ENCODE measurements at regions not wholly inside any gene's neighbourhood (a gene's known extent, or its start where the extent isn't known, plus 50 kb on each side); places are given as distances from the start of the nearest gene placed in this dataset.

- TF ChIP-seq, protein P1, sequence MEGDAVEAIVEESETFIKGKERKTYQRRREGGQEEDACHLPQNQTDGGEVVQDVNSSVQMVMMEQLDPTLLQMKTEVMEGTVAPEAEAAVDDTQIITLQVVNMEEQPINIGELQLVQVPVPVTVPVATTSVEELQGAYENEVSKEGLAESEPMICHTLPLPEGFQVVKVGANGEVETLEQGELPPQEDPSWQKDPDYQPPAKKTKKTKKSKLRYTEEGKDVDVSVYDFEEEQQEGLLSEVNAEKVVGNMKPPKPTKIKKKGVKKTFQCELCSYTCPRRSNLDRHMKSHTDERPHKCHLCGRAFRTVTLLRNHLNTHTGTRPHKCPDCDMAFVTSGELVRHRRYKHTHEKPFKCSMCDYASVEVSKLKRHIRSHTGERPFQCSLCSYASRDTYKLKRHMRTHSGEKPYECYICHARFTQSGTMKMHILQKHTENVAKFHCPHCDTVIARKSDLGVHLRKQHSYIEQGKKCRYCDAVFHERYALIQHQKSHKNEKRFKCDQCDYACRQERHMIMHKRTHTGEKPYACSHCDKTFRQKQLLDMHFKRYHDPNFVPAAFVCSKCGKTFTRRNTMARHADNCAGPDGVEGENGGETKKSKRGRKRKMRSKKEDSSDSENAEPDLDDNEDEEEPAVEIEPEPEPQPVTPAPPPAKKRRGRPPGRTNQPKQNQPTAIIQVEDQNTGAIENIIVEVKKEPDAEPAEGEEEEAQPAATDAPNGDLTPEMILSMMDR (IDR thresholded peaks at IDR 0.05), result no peak
- no peak for TF ChIP-seq EZH2 (IDR thresholded peaks at IDR 0.05; ENCODE audit: borderline replicate concordance, insufficient read depth, low read depth, low read length, poor library complexity, severe bottlenecking)
Observed at GRCh38 chr22:27552176-27552575, 249.4 kb downstream of the MN1 start.
